CD4-positive, alpha-beta T cell (primary cell): ENCODE measurements at regions not wholly inside any gene's neighbourhood (a gene's known extent, or its start where the extent isn't known, plus 50 kb on each side); places are given as distances from the start of the nearest gene placed in this dataset.

Source experiments
- ATAC-seq: fragments of 200-7000 bp; cut with Tn5 transposase; one replicate; pipeline ENCODE4 v1.10.0; 2022; ENCODE audit warnings: mild to moderate bottlenecking; ENCODE audit not compliant: poor library complexity
- CTCF ChIA-PET: fragments of 350-600 bp; sonication (Branson Sonifier 250); formaldehyde crosslinking; loops from one replicate; lab custom pipeline; 2021; ENCODE audit warnings: antibody characterized with exemption, inconsistent platforms; lab: Charles Lee
- POLR2A ChIA-PET: fragments of 350-600 bp; sonication (Branson Sonifier 250); formaldehyde crosslinking; loops from one replicate; lab custom pipeline; 2021; ENCODE audit warnings: antibody characterized with exemption, inconsistent platforms; lab: Charles Lee
- DNase-seq, 14 experiments: peaks; one replicate each; pipeline ENCODE4 v3.0.0-alpha.2; 2013 to 2020; ENCODE audit warnings: mixed read lengths in 2 of 14
- H3K27ac ChIP-seq, 2 donors: one replicate each; pipeline versions ENCODE4 v1.5.1 to v1.7.0; 2013; ENCODE audit warnings: low read length in 2 of 2, low read depth in 1 of 2, mild to moderate bottlenecking in 1 of 2
- H3K27me3 ChIP-seq, 2 experiments: 1 replicate in 1 of 2; 2 replicates in 1 of 2; pipeline versions ENCODE4 v1.6.1 to v1.7.0; 2013; ENCODE audit warnings: low read length in 2 of 2, control low read depth in 1 of 2, mild to moderate bottlenecking in 1 of 2, moderate library complexity in 1 of 2; ENCODE audit not compliant: insufficient read depth in 2 of 2, control insufficient read depth in 1 of 2
- H3K36me3 ChIP-seq: one replicate; pipeline ENCODE4 v1.6.1; 2013; ENCODE audit warnings: low read length, control low read depth; ENCODE audit not compliant: insufficient read depth
- H3K4me1 ChIP-seq: one replicate; pipeline ENCODE4 v1.6.1; 2013; ENCODE audit warnings: low read length, control low read depth; ENCODE audit not compliant: insufficient read depth
- H3K4me3 ChIP-seq: one replicate; pipeline ENCODE4 v1.5.1; 2013; ENCODE audit warnings: mild to moderate bottlenecking, low read length, moderate library complexity
- H3K9me3 ChIP-seq, 2 experiments: 1 replicate in 1 of 2; 2 replicates in 1 of 2; pipeline versions ENCODE4 v1.6.1 to v1.7.0; 2013; ENCODE audit warnings: low read length in 2 of 2, mild to moderate bottlenecking in 2 of 2, control low read depth in 1 of 2, moderate library complexity in 1 of 2; ENCODE audit not compliant: control insufficient read depth in 1 of 2, insufficient read depth in 1 of 2
- H3K27ac Mint-ChIP-seq: one replicate; pipeline ENCODE4 v1.8.0; 2020; ENCODE audit warnings: mixed read lengths
- H3K27me3 Mint-ChIP-seq: one replicate; pipeline ENCODE4 v1.8.0; 2021; ENCODE audit warnings: mixed read lengths
- H3K36me3 Mint-ChIP-seq: one replicate; pipeline ENCODE4 v1.8.0; 2021; ENCODE audit warnings: low read depth, mixed read lengths
- H3K4me1 Mint-ChIP-seq: one replicate; pipeline ENCODE4 v1.8.0; 2021; ENCODE audit warnings: low read depth, mixed read lengths
- H3K4me3 Mint-ChIP-seq: one replicate; pipeline ENCODE4 v1.8.0; 2020; ENCODE audit warnings: mild to moderate bottlenecking, mixed read lengths
- H3K9me3 Mint-ChIP-seq: one replicate; pipeline ENCODE4 v1.8.0; 2020; ENCODE audit warnings: mixed read lengths
- intact Hi-C, 2 experiments: fragments of 100-400 bp; cut with DNase I in 1 of 2; cut with micrococcal nuclease in 1 of 2; formaldehyde crosslinking; loops; one replicate each; pipeline versions ENCODE4 v1.15.1 to v1.9.0; 2023 to 2025; cut with DNase I, micrococcal nuclease
- TF ChIP-seq, protein P1 (sequence below): fragments of 200-600 bp; IDR thresholded peaks from one replicate; pipeline ENCODE4 v1.8.0; 2022; ENCODE audit warnings: antibody characterized with exemption, mild to moderate bottlenecking

DNA sequence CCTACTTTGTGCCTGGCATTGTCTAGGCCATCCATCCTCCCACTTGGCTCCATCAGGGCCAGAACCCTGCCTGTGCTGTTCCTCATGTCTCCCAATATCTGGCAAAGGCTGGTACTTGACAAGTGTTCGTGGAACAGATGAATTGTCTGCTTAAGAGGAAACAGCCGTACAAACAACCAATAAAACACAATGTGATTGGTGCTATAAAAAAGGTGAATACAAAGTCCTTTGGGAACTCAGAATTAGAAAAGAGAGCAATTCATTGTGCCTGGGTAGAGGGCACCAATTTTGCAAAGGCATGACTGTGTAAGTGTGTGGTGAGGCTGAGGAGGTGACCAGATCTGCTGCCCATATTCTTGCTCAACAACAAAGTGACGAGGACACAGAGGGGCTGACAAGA is 164.5 kb upstream of the PPP2R3A start:
- DNase-seq: no peak
- ChIA-PET POLR2A (no interaction called here), CTCF (no interaction called here)
- TF ChIP-seq, protein P1, sequence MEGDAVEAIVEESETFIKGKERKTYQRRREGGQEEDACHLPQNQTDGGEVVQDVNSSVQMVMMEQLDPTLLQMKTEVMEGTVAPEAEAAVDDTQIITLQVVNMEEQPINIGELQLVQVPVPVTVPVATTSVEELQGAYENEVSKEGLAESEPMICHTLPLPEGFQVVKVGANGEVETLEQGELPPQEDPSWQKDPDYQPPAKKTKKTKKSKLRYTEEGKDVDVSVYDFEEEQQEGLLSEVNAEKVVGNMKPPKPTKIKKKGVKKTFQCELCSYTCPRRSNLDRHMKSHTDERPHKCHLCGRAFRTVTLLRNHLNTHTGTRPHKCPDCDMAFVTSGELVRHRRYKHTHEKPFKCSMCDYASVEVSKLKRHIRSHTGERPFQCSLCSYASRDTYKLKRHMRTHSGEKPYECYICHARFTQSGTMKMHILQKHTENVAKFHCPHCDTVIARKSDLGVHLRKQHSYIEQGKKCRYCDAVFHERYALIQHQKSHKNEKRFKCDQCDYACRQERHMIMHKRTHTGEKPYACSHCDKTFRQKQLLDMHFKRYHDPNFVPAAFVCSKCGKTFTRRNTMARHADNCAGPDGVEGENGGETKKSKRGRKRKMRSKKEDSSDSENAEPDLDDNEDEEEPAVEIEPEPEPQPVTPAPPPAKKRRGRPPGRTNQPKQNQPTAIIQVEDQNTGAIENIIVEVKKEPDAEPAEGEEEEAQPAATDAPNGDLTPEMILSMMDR: no peak
- Mint-ChIP-seq H3K4me3 (no peak overlapping the region), H3K4me1 (no peaks in the 10 kb centered on the region), H3K27me3 (no peaks in the 10 kb centered on the region), H3K27ac (no peak overlapping the region), H3K36me3 (no peaks in the 10 kb centered on the region), H3K9me3 (no peaks in the 10 kb centered on the region)
- H3K4me3 ChIP-seq: no peak overlapping the region
- no peak for ATAC-seq
- H3K27ac ChIP-seq: no peak overlapping the region
- intact Hi-C loops: no loop called here
- no peaks in the 10 kb centered on the region for H3K36me3 ChIP-seq
- H3K27me3 ChIP-seq: no peaks in the 10 kb centered on the region
- H3K9me3 ChIP-seq: peaks cover 0 to 6% of the 10 kb centered on the region in 2 experiments
- H3K4me1 ChIP-seq: no peaks in the 10 kb centered on the region

DNA sequence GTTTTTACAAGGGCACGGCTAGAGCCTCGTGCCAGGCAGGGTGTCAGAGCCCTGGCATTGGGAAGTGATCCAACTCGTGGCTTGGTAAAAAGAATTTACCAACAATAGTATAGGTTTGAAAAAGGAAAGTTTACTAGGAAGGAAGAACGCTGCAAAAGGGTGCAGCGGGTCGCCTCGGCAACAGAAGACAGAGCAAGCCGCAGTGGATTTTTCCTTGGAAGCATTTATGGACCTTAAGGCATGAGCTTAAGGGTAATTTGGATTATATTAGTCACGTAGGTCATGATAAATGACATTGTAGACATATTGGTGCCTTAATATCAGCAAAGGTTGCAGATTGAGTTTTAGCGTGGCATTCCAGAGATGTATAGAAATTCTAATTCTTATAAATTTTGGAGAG is 163.4 kb upstream of the PPP2R3A start:
- DNase-seq (no peak), ATAC-seq (no peak)
- H3K27ac Mint-ChIP-seq: no peak overlapping the region
- Histone ChIP-seq H3K27ac (no peak overlapping the region), H3K4me3 (no peak overlapping the region), H3K36me3 (no peaks in the 10 kb centered on the region), H3K4me1 (no peaks in the 10 kb centered on the region), H3K9me3 (peaks cover 0 to 12% of the 10 kb centered on the region in 2 experiments), H3K27me3 (no peaks in the 10 kb centered on the region)
- H3K27me3 Mint-ChIP-seq: no peaks in the 10 kb centered on the region
- POLR2A ChIA-PET: no interaction called here
- CTCF ChIA-PET: no interaction called here
- no peak overlapping the region for H3K4me3 Mint-ChIP-seq
- intact Hi-C loops: no loop called here
- TF ChIP-seq, protein P1: no peak
- no peaks in the 10 kb centered on the region for H3K9me3 Mint-ChIP-seq
- no peaks in the 10 kb centered on the region for H3K36me3 Mint-ChIP-seq
- H3K4me1 Mint-ChIP-seq: no peaks in the 10 kb centered on the region

DNA sequence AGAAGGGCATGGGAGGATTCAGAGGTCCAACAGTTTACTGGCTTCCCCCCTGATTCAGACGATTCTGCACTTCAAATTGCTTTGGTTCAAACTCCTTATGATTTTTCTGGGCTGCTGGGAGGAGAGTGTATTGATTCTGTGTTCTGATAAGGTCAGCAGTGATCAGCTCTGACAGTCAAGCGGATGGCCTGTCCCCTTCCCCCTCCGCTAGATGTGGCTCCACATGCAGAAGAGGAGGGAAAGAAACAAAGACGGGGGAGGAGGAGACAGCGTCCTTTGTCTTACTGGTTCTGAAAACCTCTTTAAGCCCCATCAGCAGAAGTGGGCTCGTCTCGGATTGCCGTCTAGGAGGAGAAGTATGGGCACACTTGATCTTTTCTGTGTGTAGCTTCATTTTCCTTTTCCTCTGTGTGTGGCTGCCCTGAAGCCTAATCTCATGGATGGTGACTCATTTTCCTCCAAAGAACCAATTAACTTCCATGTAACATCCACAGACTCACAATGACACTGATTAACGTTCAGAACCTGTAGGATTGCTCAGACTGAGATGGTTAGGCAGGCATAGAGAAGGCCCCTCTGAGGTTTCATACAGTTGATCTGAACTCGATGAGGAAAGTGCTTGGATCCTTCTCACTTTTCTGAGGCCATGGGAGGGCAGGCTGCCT is 162.4 kb upstream of the PPP2R3A start:
- ChIA-PET POLR2A (no interaction called here), CTCF (no interaction called here)
- Mint-ChIP-seq H3K27me3 (no peaks in the 10 kb centered on the region), H3K27ac (no peak overlapping the region), H3K4me1 (no peaks in the 10 kb centered on the region), H3K9me3 (no peaks in the 10 kb centered on the region), H3K4me3 (no peak overlapping the region), H3K36me3 (no peaks in the 10 kb centered on the region)
- ATAC-seq (no peak), DNase-seq (no peak)
- TF ChIP-seq, protein P1: no peak
- Histone ChIP-seq H3K36me3 (no peaks in the 10 kb centered on the region), H3K27me3 (no peaks in the 10 kb centered on the region), H3K4me1 (no peaks in the 10 kb centered on the region), H3K9me3 (peaks cover 0 to 12% of the 10 kb centered on the region in 2 experiments), H3K4me3 (no peak overlapping the region), H3K27ac (no peak overlapping the region)
- intact Hi-C loops: no loop called here
